ENCODE measurements at regions not wholly inside any gene's neighbourhood (a gene's known extent, or its start where the extent isn't known, plus 50 kb on each side); places are given as distances from the start of the nearest gene placed in this dataset.
"Not testable (repeated sequence)": the region's sequence is repeated elsewhere in the genome, so short reads cannot be mapped to it uniquely, and the experiment has no call there.

GRCh38 chr10:118430190-118430589 is 88.1 kb upstream of the FAM204A start:
- TF ChIP-seq EP300 (IDR thresholded peaks at IDR 0.05; ENCODE audit: low read depth), result no peak
- no peak for TF ChIP-seq POLR2A (IDR thresholded peaks at IDR 0.05)
- H3K36me3 ChIP-seq, result no peaks in the 10 kb centered on the region
- WGBS, 2 donors (ENCODE audit: low coverage in 1 of 2), result 87 to 90% methylated on average over 6 of the region's 6 CpGs

DNA sequence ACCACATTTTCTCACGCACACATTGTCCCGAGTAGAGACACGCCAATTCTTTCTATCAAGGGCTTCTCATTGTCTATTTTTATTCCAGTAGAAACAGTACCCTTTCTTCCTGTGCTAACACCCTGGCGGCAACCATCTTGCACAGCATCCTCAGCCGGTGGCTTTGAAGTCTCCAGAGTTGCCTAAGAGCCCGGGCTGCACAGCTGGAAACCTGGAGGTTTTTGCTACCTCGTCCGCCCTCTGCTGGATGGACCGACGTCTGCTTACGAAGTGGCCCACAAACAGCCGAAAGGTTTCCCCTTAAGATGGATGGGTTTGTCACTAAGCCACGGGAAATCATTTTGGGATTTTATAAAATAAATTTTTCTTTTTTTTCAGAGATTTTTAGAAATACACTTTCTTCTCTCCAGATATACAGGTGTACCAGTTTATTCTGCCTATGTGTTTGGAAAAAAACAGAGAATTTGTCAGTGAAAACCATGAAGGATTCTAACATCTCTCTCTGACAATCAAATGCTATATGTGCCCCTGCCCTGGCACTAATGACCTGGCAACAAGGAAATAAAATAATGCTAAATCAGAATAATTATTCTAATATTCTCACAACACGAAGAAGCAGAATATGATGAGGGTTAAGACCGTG is 81.8 kb upstream of the FAM204A start:
- no peak overlapping the region for H3K27ac ChIP-seq
- no peaks in the 10 kb centered on the region for H3K27me3 ChIP-seq
- no peaks in the 10 kb centered on the region for H3K4me1 ChIP-seq
- intact Hi-C loops (cut with DNase I; ENCODE audit: low total_unique reads) (no loop called here), in situ Hi-C loops (cut with MboI; ENCODE audit: low pct_ligation_motif_present in 1 of 4, low pct_unique_long_range_greater_than_20kb in 1 of 4, low sequenced_read_pairs in 3 of 4) (loop anchor here in 1 of 4 donors (25.0 kb wide), 1 partner anchor 912 kb away; no protein-coding TSS in a partner anchor)
- no peaks in the 10 kb centered on the region for H3K36me3 ChIP-seq
- TF ChIP-seq CTCF (IDR thresholded peaks at IDR 0.05), result peak; percentile 63 to 77 (median 73)
- TF ChIP-seq POLR2AphosphoS5 (IDR thresholded peaks at IDR 0.05), result no peak
- WGBS, 2 donors (ENCODE audit: low coverage in 1 of 2), result 18 to 25% methylated on average over 11 to 15 of the region's 15 CpGs
- no peaks in the 10 kb centered on the region for H3K9me3 ChIP-seq
- H3K4me3 ChIP-seq, result no peak overlapping the region
- peak; percentile 76 for DNase-seq

More at GRCh38 chr10:118430190-118430589, 88.1 kb upstream of the FAM204A start:
- Histone ChIP-seq H3K27ac (no peak overlapping the region), H3K9me3 (no peaks in the 10 kb centered on the region), H3K4me3 (no peak overlapping the region), H3K27me3 (no peaks in the 10 kb centered on the region), H3K4me1 (no peaks in the 10 kb centered on the region)
- in situ Hi-C loops (cut with MboI; ENCODE audit: low pct_ligation_motif_present in 1 of 4, low pct_unique_long_range_greater_than_20kb in 1 of 4, low sequenced_read_pairs in 3 of 4), result loop anchor here in 2 of 4 donors (25.0 kb wide), 1 partner anchor 918 kb away; no protein-coding TSS in a partner anchor
- no peak for DNase-seq
- intact Hi-C loops (cut with DNase I; ENCODE audit: low total_unique reads), result no loop called here

- no peak for TF ChIP-seq EP300 (IDR thresholded peaks at IDR 0.05; ENCODE audit: low read depth)
- H3K4me3 ChIP-seq, result no peak overlapping the region
- intact Hi-C loops (cut with DNase I; ENCODE audit: low total_unique reads), result no loop called here
- H3K4me1 ChIP-seq, result no peaks in the 10 kb centered on the region
- in situ Hi-C loops (cut with MboI; ENCODE audit: low pct_ligation_motif_present in 1 of 4, low pct_unique_long_range_greater_than_20kb in 1 of 4, low sequenced_read_pairs in 3 of 4), result loop anchor here in 1 of 4 donors (25.0 kb wide), 1 partner anchor 910 kb away; no protein-coding TSS in a partner anchor
- H3K9me3 ChIP-seq, result no peaks in the 10 kb centered on the region
- H3K36me3 ChIP-seq, result no peaks in the 10 kb centered on the region
- peaks cover 3% of the 10 kb centered on the region for H3K27me3 ChIP-seq
- WGBS, 2 donors (ENCODE audit: low coverage in 1 of 2), result 80 to 84% methylated on average over 7 of the region's 7 CpGs
- no peak for DNase-seq
- no peak overlapping the region for H3K27ac ChIP-seq
Observed at GRCh38 chr10:118422241-118422640, 80.1 kb upstream of the FAM204A start.

DNA sequence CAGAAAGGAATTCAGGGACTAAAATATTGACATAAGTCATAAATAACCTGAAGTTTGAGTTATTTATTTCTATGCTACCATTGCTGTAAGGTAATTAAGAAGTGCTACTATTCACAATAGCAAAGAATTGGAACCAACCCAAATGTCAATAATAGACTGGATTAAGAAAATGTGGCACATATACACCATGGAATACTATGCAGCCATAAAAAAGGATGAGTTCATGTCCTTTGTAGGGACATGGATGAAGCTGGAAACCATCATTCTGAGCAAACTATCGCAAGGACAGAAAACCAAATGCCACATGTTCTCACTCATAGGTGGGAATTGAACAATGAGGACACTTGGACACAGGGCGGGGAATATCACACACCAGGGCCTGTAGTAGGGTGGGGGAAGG is 77.9 kb upstream of the FAM204A start:
- H3K27ac ChIP-seq; DNase-seq; H3K4me1 ChIP-seq; H3K4me3 ChIP-seq; H3K36me3 ChIP-seq; H3K9me3 ChIP-seq; H3K27me3 ChIP-seq; intact Hi-C loops (cut with DNase I; ENCODE audit: low total_unique reads): not testable (repeated sequence)
- WGBS, 2 donors (ENCODE audit: low coverage in 1 of 2), result 83 to 100% methylated on average over 2 of the region's 2 CpGs
- in situ Hi-C loops (cut with MboI; ENCODE audit: low pct_ligation_motif_present in 1 of 4, low pct_unique_long_range_greater_than_20kb in 1 of 4, low sequenced_read_pairs in 3 of 4), result loop anchor here in 1 of 4 donors (25.0 kb wide), 1 partner anchor 908 kb away; no protein-coding TSS in a partner anchor

DNA sequence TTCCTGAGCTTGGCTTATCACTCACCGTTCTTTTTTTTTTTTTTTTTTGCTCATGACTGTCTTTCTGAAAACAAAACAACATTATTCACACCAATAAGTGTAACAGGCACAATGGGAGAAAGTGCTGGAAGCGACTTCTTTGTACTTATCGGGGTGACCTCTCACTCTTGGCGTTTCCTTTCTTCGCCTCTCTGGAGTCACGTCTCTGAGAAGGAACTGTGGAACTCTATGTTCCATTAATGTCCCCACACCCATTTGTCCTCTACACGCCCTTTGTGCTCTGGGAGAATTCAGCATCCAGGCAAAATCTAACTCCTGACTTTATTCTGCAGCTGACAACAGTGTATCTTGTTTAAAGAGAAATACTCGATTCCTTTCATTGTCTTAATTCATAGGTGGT is 70.8 kb upstream of the FAM204A start:
- H3K36me3 ChIP-seq, result no peaks in the 10 kb centered on the region
- no peak overlapping the region for H3K4me3 ChIP-seq
- no peak overlapping the region for H3K27ac ChIP-seq
- no peak for TF ChIP-seq POLR2A (IDR thresholded peaks at IDR 0.05)
- no peak for TF ChIP-seq POLR2AphosphoS5 (IDR thresholded peaks at IDR 0.05)
- TF ChIP-seq EP300 (IDR thresholded peaks at IDR 0.05; ENCODE audit: low read depth), result no peak
- TF ChIP-seq CTCF (IDR thresholded peaks at IDR 0.05), result no peak
- no peaks in the 10 kb centered on the region for H3K27me3 ChIP-seq
- intact Hi-C loops (cut with DNase I; ENCODE audit: low total_unique reads), result no loop called here
- 80 to 82% methylated on average over 8 of the region's 8 CpGs for WGBS, 2 donors (ENCODE audit: low coverage in 1 of 2)
- no peaks in the 10 kb centered on the region for H3K9me3 ChIP-seq
- DNase-seq, result no peak
- H3K4me1 ChIP-seq, result peaks cover 0 to 7% (median 0%) of the 10 kb centered on the region in 4 donors
- in situ Hi-C loops (cut with MboI; ENCODE audit: low pct_ligation_motif_present in 1 of 4, low pct_unique_long_range_greater_than_20kb in 1 of 4, low sequenced_read_pairs in 3 of 4), result loop anchor here in 1 of 4 donors (25.0 kb wide), 1 partner anchor 901 kb away; no protein-coding TSS in a partner anchor
